ENCODE measurements at regions not wholly inside any gene's neighbourhood (a gene's known extent, or its start where the extent isn't known, plus 50 kb on each side); places are given as distances from the start of the nearest gene placed in this dataset.
"Not testable (repeated sequence)": the region's sequence is repeated elsewhere in the genome, so short reads cannot be mapped to it uniquely, and the experiment has no call there.

DNA sequence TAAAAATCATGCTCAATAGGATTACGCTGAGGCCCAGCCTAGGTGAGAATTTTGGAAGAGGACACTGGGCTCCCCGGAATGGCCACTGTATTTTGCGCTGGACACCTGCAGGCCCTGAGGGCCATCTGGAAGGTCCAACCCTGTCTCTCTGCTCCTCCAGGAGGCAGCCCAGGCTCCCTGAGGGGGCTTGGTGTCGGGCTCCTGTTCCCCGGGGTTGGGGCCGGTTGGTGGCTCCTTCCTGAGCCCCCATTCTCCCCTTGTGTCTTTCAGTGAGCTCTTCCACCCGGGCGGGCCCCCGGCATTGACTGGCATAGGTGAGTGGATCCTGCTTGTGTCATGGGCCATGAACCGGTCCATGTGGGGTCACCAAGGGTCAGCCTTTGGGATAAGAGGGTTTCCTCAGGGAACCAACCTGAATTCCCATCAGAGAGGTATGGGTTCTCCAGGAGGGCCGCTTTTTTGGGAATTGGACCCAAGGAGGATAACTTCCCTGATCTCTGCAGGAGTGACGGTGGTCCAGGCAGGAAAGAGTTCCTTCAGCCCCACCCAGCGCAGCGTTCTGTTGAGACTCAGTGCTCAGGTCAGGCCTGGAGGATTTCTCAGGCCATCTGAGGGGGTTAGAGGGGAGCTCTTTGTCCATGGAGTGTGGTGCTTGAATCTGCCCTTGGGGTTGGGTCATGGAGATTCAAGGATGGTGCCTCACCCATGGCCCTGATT is 187.8 kb downstream of the UBE3A start:
- Histone ChIP-seq H3K27me3 (ENCODE audit: control insufficient read depth, insufficient read depth, low read length) (no peaks in the 10 kb centered on the region), H3K36me3 (ENCODE audit: control insufficient read depth, insufficient read depth, low read length) (no peaks in the 10 kb centered on the region), H3K27ac (ENCODE audit: low read length) (no peak overlapping the region), H3K4me3 (ENCODE audit: low read length) (no peak overlapping the region), H3K9me3 (ENCODE audit: control insufficient read depth, low read depth, low read length) (peaks cover 23% of the 10 kb centered on the region), H3K4me1 (ENCODE audit: control insufficient read depth, insufficient read depth, low read length) (no peaks in the 10 kb centered on the region)
- no peak for DNase-seq
- WGBS (ENCODE audit: insufficient coverage, low lambda C conversion rate), result no CpG with 5 or more reads among the region's 14 CpGs

DNA sequence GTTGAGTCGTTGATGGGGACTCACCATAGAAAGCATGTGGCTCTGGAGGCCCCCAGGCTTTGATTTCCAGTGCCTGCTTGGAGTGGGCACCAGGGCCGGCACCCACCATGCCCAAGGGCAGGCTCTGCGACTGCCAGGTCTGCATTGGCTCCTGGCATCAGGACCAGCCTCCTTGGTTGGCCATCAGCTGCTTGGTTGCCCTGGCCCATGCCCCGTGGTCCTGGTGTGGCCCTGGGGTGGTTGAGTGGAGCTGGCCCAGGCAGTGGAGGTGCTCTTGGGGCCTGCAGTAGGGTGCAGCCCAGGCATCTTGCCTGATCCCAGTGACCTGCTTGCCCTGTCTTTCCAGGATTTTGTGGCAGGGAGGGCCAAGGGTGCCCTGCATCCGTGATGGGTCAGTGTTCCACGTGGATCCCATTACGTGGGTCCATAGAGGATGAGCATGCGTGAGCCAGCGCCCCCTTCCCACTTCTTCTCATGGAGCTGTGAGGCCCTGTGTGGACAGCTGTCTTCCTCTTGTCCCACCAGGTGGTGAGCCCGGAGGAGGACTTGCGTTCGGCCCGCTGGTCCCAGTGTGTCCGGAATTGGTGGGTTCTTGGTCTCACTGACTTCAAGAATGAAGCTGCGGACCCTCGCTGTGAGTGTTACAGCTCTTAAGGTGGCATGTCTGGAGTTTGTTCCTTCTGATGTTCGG is 187.0 kb downstream of the UBE3A start:
- WGBS (ENCODE audit: insufficient coverage, low lambda C conversion rate), result no CpG with 5 or more reads among the region's 17 CpGs
- peaks cover 21% of the 10 kb centered on the region for H3K9me3 ChIP-seq (ENCODE audit: control insufficient read depth, low read depth, low read length)
- no peaks in the 10 kb centered on the region for H3K4me1 ChIP-seq (ENCODE audit: control insufficient read depth, insufficient read depth, low read length)
- no peak overlapping the region for H3K27ac ChIP-seq (ENCODE audit: low read length)
- no peak for DNase-seq
- no peak overlapping the region for H3K4me3 ChIP-seq (ENCODE audit: low read length)
- H3K27me3 ChIP-seq (ENCODE audit: control insufficient read depth, insufficient read depth, low read length), result no peaks in the 10 kb centered on the region
- no peaks in the 10 kb centered on the region for H3K36me3 ChIP-seq (ENCODE audit: control insufficient read depth, insufficient read depth, low read length)

DNA sequence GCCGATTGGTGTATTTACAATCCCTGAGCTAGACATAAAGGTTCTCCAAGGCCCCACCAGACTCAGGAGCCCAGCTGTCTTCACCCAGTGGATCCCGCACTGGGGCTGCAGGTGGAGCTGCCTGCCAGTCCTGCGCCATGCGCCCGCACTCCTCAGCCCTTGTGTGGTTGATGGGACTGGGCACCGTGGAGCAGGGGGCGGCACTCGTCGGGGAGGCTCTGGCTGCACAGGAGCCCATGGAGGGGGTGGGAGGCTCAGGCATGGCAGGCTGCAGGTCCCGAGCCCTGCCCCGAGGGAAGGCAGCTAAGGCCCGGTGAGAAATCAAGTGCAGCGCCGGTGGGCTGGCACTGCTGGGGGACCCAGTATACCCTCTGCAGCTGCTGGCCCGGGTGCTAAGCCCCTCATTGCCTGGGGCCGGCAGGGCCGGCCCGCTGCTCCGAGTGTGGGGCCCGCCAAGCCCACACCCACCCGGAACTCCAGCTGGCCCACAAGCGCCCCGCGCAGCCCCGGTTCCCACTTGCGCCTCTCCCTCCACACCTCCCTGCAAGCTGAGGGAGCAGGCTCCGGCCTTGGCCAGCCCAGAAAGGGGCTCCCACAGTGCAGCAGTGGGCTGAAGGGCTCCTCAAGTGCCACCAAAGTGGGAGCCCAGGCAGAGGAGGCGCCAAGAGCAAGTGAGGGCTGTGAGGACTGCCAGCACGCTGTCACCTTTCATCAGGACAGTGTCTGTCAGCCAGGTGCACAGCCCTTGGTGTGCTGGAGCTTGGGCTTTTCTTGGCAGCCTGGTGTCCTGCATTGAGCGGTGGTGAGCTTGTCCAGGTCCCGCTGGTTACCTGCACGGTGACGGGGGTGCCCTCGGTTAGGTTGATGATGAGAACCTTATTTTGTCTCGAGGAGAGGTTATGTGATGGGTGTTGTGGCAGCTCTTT is 185.5 kb downstream of the UBE3A start:
- not testable (repeated sequence) for H3K4me3 ChIP-seq (ENCODE audit: low read length); H3K27ac ChIP-seq (ENCODE audit: low read length); H3K4me1 ChIP-seq (ENCODE audit: control insufficient read depth, insufficient read depth, low read length); DNase-seq; H3K27me3 ChIP-seq (ENCODE audit: control insufficient read depth, insufficient read depth, low read length); H3K36me3 ChIP-seq (ENCODE audit: control insufficient read depth, insufficient read depth, low read length)
- WGBS (ENCODE audit: insufficient coverage, low lambda C conversion rate), result no CpG with 5 or more reads among the region's 35 CpGs
- peaks cover 18% of the 10 kb centered on the region for H3K9me3 ChIP-seq (ENCODE audit: control insufficient read depth, low read depth, low read length)

DNA sequence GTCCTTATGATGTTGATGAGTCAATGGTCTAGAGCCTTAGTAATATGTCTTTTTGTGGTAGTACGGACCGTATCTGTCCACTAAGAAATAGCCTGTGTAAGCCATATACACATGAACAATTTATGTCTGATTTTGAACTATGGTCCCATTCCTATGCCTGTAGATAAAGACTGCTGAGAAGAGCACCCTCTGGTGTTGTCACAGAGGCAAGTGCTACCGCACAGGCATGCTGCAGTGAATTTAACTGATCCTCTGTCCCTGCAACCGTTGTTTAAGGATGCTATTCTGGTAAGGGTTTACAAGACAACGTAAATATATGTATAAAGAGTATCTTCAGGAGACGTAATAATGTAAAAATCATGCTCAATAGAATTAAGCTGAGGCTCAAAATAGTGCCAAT is 170.7 kb downstream of the UBE3A start:
- no peak overlapping the region for H3K4me3 ChIP-seq (ENCODE audit: low read length)
- H3K27me3 ChIP-seq (ENCODE audit: control insufficient read depth, insufficient read depth, low read length), result no peaks in the 10 kb centered on the region
- no peak overlapping the region for H3K27ac ChIP-seq (ENCODE audit: low read length)
- H3K4me1 ChIP-seq (ENCODE audit: control insufficient read depth, insufficient read depth, low read length), result no peaks in the 10 kb centered on the region
- DNase-seq, result no peak
- H3K36me3 ChIP-seq (ENCODE audit: control insufficient read depth, insufficient read depth, low read length), result no peaks in the 10 kb centered on the region
- 54% methylated on average over 2 of the region's 6 CpGs for WGBS (ENCODE audit: insufficient coverage, low lambda C conversion rate)
- no peaks in the 10 kb centered on the region for H3K9me3 ChIP-seq (ENCODE audit: control insufficient read depth, low read depth, low read length)
